Tibial artery (tissue), 4 donors: ENCODE measurements at regions not wholly inside any gene's neighbourhood (a gene's known extent, or its start where the extent isn't known, plus 50 kb on each side); places are given as distances from the start of the nearest gene placed in this dataset.
"Not testable (repeated sequence)": the region's sequence is repeated elsewhere in the genome, so short reads cannot be mapped to it uniquely, and the experiment has no call there.

ENCODE experiments used
- DNase-seq, 2 donors: peaks; one replicate each; pipeline ENCODE4 v3.0.0-alpha.2; 2019
- H3K27ac ChIP-seq, 2 donors: fragments of 200-600 bp; sonication (generic) in 1 of 2; 1 replicate in 1 of 2; 2 replicates in 1 of 2; pipeline ENCODE4 v1.5.1; 2018 to 2019; ENCODE audit warnings: mild to moderate bottlenecking in 1 of 2
- H3K27me3 ChIP-seq, 2 donors: fragments of 200-600 bp; sonication (generic) in 1 of 2; one replicate each; pipeline versions ENCODE4 v1.5.1 to v1.6.0; 2016 to 2019
- H3K36me3 ChIP-seq, 3 donors: fragments of 200-600 bp; sonication (generic) in 2 of 3; one replicate each; pipeline ENCODE4 v1.5.1; 2016 to 2019; ENCODE audit warnings: mild to moderate bottlenecking in 2 of 3
- H3K4me1 ChIP-seq, 4 donors: fragments of 200-600 bp; sonication (generic) in 2 of 4; 1 replicate in 3 of 4; 2 replicates in 1 of 4; pipeline ENCODE4 v1.5.1; 2016 to 2019
- H3K4me3 ChIP-seq, 2 donors: fragments of 200-600 bp; sonication (generic) in 1 of 2; 1 replicate in 1 of 2; 2 replicates in 1 of 2; pipeline ENCODE4 v1.5.1; 2018 to 2019; ENCODE audit warnings: mild to moderate bottlenecking in 2 of 2
- H3K9me3 ChIP-seq, 3 donors: fragments of 200-600 bp; sonication (generic) in 1 of 3; one replicate each; pipeline ENCODE4 v1.5.1; 2016 to 2019
- intact Hi-C: fragments of 100-400 bp; cut with DNase I; formaldehyde crosslinking; loops from one replicate; pipeline ENCODE4 v1.15.0; 2023; ENCODE audit warnings: low total_unique reads
- TF ChIP-seq, protein P1 (sequence below), 2 experiments: fragments of 200-600 bp in 1 of 2; fragments of 450-650 bp in 1 of 2; IDR thresholded peaks; one replicate each; pipeline ENCODE4 v1.5.1; 2017 to 2019; ENCODE audit warnings: antibody characterized with exemption in 2 of 2, mild to moderate bottlenecking in 1 of 2, moderate library complexity in 1 of 2

GRCh38 chr10:53382543-53382942 lies 610.0 kb upstream of the MBL2 start:
- DNase-seq = no peak
- Histone ChIP-seq H3K4me1 (no peaks in the 10 kb centered on the region), H3K9me3 (no peaks in the 10 kb centered on the region), H3K27me3 (no peaks in the 10 kb centered on the region), H3K4me3 (no peak overlapping the region), H3K36me3 (no peaks in the 10 kb centered on the region), H3K27ac (no peak overlapping the region)
- TF ChIP-seq, protein P1, sequence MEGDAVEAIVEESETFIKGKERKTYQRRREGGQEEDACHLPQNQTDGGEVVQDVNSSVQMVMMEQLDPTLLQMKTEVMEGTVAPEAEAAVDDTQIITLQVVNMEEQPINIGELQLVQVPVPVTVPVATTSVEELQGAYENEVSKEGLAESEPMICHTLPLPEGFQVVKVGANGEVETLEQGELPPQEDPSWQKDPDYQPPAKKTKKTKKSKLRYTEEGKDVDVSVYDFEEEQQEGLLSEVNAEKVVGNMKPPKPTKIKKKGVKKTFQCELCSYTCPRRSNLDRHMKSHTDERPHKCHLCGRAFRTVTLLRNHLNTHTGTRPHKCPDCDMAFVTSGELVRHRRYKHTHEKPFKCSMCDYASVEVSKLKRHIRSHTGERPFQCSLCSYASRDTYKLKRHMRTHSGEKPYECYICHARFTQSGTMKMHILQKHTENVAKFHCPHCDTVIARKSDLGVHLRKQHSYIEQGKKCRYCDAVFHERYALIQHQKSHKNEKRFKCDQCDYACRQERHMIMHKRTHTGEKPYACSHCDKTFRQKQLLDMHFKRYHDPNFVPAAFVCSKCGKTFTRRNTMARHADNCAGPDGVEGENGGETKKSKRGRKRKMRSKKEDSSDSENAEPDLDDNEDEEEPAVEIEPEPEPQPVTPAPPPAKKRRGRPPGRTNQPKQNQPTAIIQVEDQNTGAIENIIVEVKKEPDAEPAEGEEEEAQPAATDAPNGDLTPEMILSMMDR (IDR thresholded peaks at IDR 0.05) = no peak
- intact Hi-C loops = no loop called here

GRCh38 chr10:53379956-53380355 lies 607.4 kb upstream of the MBL2 start:
- no peak overlapping the region for H3K4me3 ChIP-seq
- intact Hi-C loops = no loop called here

DNA sequence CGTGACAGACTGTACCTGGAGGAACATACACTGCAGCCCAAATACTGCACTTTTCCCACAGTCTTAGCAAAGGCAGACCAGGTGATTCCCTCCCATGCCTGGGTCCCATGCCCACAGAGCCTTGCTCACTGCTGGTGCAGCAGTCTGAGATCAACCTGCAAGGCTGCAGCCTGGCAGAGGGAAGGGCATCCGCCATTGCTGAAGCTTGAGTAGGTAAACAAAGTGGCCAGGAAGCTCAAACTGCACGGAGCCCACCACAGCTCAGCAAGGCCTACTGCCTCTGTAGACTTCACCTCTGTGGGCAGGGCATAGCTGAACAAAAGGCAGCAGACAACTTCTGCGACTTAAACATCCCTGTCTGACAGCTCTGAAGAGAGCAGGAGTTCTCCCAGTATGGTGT lies 597.8 kb upstream of the MBL2 start:
- Histone ChIP-seq H3K27me3 (no peaks in the 10 kb centered on the region), H3K36me3 (no peaks in the 10 kb centered on the region), H3K9me3 (no peaks in the 10 kb centered on the region), H3K4me3 (no peak overlapping the region), H3K4me1 (no peaks in the 10 kb centered on the region), H3K27ac (no peak overlapping the region)
- TF ChIP-seq, protein P1 (IDR thresholded peaks at IDR 0.05) = no peak
- intact Hi-C loops = no loop called here
- no peak for DNase-seq

More at GRCh38 chr10:53379956-53380355, 607.4 kb upstream of the MBL2 start:
- Histone ChIP-seq H3K4me1 (no peaks in the 10 kb centered on the region), H3K27ac (no peak overlapping the region), H3K36me3 (no peaks in the 10 kb centered on the region), H3K27me3 (no peaks in the 10 kb centered on the region), H3K9me3 (no peaks in the 10 kb centered on the region)
- TF ChIP-seq, protein P1 (IDR thresholded peaks at IDR 0.05) = no peak
- DNase-seq = no peak

- TF ChIP-seq, protein P1 (IDR thresholded peaks at IDR 0.05) = no peak
- Histone ChIP-seq H3K27ac (no peak overlapping the region), H3K9me3 (no peaks in the 10 kb centered on the region), H3K4me1 (no peaks in the 10 kb centered on the region), H3K36me3 (no peaks in the 10 kb centered on the region), H3K4me3 (no peak overlapping the region), H3K27me3 (no peaks in the 10 kb centered on the region)
- no peak for DNase-seq
- intact Hi-C loops = no loop called here
Observed at GRCh38 chr10:53361936-53362335, 589.4 kb upstream of the MBL2 start.

DNA sequence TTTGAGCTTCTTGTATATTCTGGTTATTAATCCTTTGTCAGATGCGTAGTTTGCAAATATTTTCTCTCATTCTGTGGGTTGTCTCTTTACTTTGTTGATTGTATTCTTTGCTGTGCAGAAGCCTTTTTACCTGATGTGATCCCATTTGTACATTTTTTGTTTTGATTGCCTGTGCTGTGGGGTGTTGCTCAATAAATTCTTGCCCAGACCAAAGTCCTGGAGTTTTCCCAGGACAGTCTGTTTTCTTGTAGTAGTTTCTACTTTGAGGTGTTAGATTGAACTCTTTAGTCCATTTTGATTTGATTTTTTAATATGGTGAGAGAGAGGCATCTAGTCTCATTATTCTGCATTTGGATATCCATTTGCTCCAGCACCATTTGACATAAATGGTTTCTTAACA lies 588.7 kb upstream of the MBL2 start:
- TF ChIP-seq, protein P1 (IDR thresholded peaks at IDR 0.05) = no peak
- H3K36me3 ChIP-seq = no peaks in the 10 kb centered on the region
- no peaks in the 10 kb centered on the region for H3K9me3 ChIP-seq
- H3K4me1 ChIP-seq = no peaks in the 10 kb centered on the region
- H3K4me3 ChIP-seq = no peak overlapping the region
- intact Hi-C loops = no loop called here
- no peak for DNase-seq
- no peak overlapping the region for H3K27ac ChIP-seq
- no peaks in the 10 kb centered on the region for H3K27me3 ChIP-seq

- H3K27ac ChIP-seq, H3K4me1 ChIP-seq, H3K27me3 ChIP-seq, H3K9me3 ChIP-seq, H3K36me3 ChIP-seq, H3K4me3 ChIP-seq, DNase-seq, intact Hi-C loops: not testable (repeated sequence)
Observed at GRCh38 chr10:53358978-53359377, 586.4 kb upstream of the MBL2 start.
